ENCODE measurements at regions not wholly inside any gene's neighbourhood (a gene's known extent, or its start where the extent isn't known, plus 50 kb on each side); places are given as distances from the start of the nearest gene placed in this dataset.
A peak's percentile ranks its signal among the peaks of the same experiment; 100 is the strongest.

DNA sequence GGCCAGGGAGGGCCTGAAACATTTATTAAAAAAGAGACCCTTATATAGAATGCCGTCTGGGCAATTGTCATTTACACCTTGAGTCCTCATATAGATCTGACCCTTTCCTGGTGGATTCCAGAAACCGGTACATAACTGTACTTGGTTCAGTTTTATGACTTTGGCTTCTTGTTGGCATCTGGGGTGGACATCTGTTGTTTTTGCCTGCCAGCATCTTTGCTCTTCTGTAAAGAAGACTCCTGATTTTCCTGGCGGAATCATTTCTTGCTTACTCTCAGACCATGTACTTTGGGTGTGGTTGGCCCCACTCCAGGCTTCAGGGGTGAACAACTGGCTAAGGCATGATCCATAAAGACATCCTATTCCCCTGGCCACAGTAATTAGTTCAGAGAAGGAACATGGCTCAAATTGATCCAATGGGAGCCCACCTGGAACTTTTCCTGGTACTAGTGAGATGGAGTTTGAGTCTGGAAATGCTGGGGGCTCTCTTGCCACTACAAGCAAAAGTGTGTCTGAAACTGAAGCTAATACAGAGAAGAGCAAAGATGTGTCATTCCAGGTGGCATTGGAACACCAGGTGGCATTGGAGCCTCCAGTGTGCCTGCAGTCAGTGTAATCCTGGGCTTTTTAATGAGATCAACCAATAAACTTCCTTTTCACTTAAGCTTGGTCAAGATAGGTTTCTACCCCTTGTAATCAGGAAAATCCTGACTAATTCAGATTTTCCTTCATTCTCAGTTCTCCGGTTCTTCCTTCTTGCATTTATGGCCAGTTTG lies 332.5 kb upstream of the CAMK1G start:
- H3K27me3 ChIP-seq (replicated peaks), result no peaks in the 10 kb centered on the region
- no peaks in the 10 kb centered on the region for H3K4me1 ChIP-seq (replicated peaks)
- no peak overlapping the region for H3K4me3 ChIP-seq
- no peak for DNase-seq (ENCODE audit: low read depth in 1 of 2, low spot score in 2 of 2)
- no peak overlapping the region for H3K27ac ChIP-seq
- no peaks in the 10 kb centered on the region for H3K9me3 ChIP-seq (replicated peaks)
- no peaks in the 10 kb centered on the region for H3K36me3 ChIP-seq

DNA sequence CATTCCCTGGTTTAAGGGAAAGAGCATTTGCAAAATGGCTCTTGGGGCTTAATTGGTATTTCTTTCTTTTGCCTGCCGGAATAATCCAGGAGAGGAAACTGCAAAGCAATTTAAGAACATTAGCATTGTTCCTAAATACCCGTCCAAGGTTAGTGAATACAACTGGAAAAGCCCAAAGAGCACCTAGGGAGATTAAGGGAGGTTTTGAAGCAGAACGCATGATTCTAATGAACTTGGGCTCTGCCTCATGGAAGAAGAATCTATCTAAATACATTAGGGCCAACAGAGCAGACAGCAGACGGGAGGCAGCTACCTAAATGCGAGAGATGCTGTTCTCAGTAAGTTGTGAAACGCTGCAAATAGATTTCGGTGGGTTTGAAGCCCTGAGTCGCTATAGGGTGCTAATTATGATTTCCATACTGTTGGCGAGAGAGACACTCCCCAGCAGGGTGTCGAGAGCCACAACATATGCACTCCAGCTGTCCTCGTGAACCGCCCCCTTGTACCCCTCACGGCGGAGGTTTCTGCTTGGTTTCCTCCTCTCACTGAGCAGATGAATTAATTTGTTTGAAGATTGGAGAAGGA lies 326.7 kb upstream of the CAMK1G start:
- DNase-seq (ENCODE audit: low read depth in 1 of 2, low spot score in 2 of 2), result no peak
- no peaks in the 10 kb centered on the region for H3K4me1 ChIP-seq (replicated peaks)
- H3K27me3 ChIP-seq (replicated peaks), result no peaks in the 10 kb centered on the region

DNA sequence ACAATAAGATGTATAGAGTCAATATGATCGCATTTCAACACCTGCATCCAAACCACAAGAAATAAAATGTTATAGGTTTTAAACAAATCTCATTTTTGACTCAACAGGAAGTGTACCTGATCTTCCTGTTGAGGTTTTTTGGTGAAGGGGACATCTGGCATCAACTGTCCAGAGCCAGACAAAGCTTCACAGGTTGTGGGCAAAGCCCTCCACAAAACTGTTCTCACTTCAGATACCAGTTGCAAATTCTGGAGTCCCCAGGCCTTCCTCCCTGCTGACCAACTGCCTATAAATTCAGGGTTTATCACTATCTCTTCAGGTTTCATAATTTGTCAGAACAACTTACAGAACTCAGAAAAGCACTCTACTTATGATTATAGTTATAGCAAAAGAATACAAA lies 326.1 kb upstream of the CAMK1G start:
- no peaks in the 10 kb centered on the region for H3K27me3 ChIP-seq (replicated peaks)
- no peak overlapping the region for H3K4me3 ChIP-seq
- no peaks in the 10 kb centered on the region for H3K36me3 ChIP-seq
- H3K27ac ChIP-seq, result no peak overlapping the region
- no peaks in the 10 kb centered on the region for H3K4me1 ChIP-seq (replicated peaks)
- DNase-seq (ENCODE audit: low read depth in 1 of 2, low spot score in 2 of 2), result no peak
- H3K9me3 ChIP-seq (replicated peaks), result no peaks in the 10 kb centered on the region

More for the DNA sequence above, 326.7 kb upstream of the CAMK1G start:
- Histone ChIP-seq H3K4me3 (no peak overlapping the region), H3K9me3 (replicated peaks) (no peaks in the 10 kb centered on the region), H3K27ac (no peak overlapping the region), H3K36me3 (no peaks in the 10 kb centered on the region)

DNA sequence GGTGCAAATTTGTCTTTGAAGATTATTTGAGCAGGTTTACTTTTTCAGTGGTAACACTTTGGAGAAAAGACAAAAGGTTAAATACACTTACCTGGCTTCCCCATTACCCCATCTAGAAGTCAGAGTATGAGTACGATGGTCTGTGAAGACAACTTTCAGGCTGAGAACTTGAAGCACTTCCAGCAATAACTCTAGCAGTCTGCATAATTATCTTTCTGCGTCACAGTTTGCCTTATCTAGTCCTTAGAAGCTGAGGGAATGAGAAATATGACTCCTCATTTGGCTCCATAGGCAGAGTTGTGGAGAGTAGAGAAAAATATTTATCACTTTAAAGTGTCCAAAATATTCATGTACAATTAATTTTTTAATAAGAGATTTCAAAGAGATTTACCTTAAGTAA lies 323.4 kb upstream of the CAMK1G start:
- H3K9me3 ChIP-seq (replicated peaks), result no peaks in the 10 kb centered on the region
- H3K27ac ChIP-seq, result no peak overlapping the region
- DNase-seq (ENCODE audit: low read depth in 1 of 2, low spot score in 2 of 2), result no peak
- no peak overlapping the region for H3K4me3 ChIP-seq
- H3K27me3 ChIP-seq (replicated peaks), result no peaks in the 10 kb centered on the region
- no peaks in the 10 kb centered on the region for H3K36me3 ChIP-seq
- no peaks in the 10 kb centered on the region for H3K4me1 ChIP-seq (replicated peaks)

DNA sequence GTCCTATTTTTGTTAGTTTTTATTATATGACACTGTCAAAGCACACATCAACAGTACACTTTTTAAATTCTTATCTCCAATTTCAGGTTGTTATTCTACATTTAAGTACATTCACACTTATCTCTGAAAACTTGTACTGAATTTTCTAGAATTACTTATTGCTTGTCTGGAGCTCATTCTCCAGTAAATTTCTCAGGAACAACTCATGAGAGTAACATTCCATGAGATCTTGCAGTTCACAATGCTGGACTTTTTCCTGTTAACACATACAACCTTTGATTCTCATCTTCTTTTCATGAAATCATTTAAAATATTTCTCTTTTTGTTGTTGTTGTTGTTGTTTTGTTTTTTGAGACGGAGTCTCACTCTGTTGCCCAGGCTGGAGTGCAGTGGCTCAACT lies 320.9 kb upstream of the CAMK1G start:
- H3K27me3 ChIP-seq (replicated peaks), result no peaks in the 10 kb centered on the region
- no peaks in the 10 kb centered on the region for H3K36me3 ChIP-seq
- no peaks in the 10 kb centered on the region; the same call in 1 of the 2 replicates for H3K9me3 ChIP-seq (replicated peaks)
- no peak overlapping the region for H3K27ac ChIP-seq
- DNase-seq (ENCODE audit: low read depth in 1 of 2, low spot score in 2 of 2), result no peak
- H3K4me3 ChIP-seq, result no peak overlapping the region
- peaks cover 9% of the 10 kb centered on the region; the same call in 1 of the 2 replicates for H3K4me1 ChIP-seq (replicated peaks)

DNA sequence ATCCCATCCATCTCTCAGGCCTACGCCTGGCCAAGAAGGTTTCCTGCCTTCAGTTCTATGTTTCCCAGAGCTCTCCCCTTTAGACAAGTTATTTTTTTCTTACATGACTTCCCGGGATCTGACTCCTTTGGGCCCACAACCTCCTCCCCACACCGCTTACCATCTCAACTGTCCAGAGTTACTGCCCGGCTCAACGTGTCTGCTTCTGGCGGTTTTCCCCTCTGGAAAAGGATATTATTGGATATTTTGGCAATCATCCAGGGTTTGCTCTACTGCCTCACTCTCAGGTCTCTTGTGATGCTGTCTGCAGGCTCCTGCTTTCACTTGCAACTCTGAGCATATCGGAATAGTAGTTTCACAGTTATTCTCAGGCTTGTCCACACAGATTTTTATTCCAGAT lies 318.2 kb upstream of the CAMK1G start:
- Histone ChIP-seq H3K4me3 (no peak overlapping the region), H3K27me3 (replicated peaks) (no peaks in the 10 kb centered on the region), H3K27ac (no peak overlapping the region), H3K9me3 (replicated peaks) (no peaks in the 10 kb centered on the region; the same call in 1 of the 2 replicates), H3K36me3 (no peaks in the 10 kb centered on the region), H3K4me1 (replicated peaks) (peaks cover 9% of the 10 kb centered on the region; the same call in 1 of the 2 replicates)
- DNase-seq (ENCODE audit: low read depth in 1 of 2, low spot score in 2 of 2), result no peak

DNA sequence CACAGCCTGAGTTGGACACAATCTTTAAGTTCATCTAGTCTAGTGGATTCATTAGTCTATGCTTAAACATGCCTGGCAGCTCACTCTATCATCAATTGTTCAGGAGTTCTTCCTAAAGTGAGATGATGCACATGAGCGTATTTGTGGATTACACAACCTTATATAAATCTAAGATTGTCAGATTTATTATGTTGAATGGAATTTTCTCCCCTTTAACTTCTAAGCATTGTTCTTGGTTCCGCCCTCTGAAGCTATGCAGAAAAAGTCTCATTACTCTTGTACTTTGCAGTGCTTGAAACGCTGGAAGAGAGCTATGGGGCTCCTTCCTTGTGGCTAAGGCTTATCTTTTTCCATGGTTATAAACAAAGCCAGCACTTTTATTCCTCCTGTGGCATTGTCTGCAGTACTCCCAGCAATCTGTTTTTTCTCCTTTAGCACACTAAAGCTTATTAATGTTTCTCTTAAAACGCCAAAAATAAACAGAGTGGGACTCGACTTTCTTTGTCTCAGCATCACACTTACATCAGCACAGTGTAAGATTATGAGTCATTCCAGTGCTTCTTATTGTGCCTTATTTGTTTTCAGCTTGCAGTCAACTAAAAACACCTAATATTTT lies 316.8 kb upstream of the CAMK1G start:
- H3K9me3 ChIP-seq (replicated peaks), result no peaks in the 10 kb centered on the region; the same call in 1 of the 2 replicates
- H3K36me3 ChIP-seq, result no peaks in the 10 kb centered on the region
- peaks cover 9% of the 10 kb centered on the region; the same call in 1 of the 2 replicates for H3K4me1 ChIP-seq (replicated peaks)
- DNase-seq (ENCODE audit: low read depth in 1 of 2, low spot score in 2 of 2), result peak in 1 of 2 experiments; percentile 21
- H3K27ac ChIP-seq, result no peak overlapping the region
- no peaks in the 10 kb centered on the region for H3K27me3 ChIP-seq (replicated peaks)
- H3K4me3 ChIP-seq, result no peak overlapping the region

DNA sequence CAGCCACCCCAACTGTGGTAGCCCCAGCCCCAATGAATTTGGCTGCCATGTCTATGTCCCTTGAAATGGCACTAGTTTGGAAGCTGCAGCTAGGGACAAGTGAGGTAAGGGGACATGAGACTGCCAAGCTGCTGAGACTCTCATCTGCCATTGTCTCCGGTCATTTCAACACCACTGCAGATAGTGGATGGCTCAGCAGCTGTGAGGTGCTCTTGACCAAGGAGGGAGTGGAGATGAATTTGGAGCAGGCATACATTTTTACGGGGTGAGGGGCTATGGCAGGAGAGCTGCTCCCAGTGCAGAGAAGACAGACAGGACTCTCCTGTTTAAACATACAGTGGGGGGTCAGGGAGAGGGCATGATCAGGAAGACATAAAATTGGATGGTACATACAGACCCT lies 315.5 kb upstream of the CAMK1G start:
- no peak for DNase-seq (ENCODE audit: low read depth in 1 of 2, low spot score in 2 of 2)
- H3K27me3 ChIP-seq (replicated peaks), result no peaks in the 10 kb centered on the region
- H3K27ac ChIP-seq, result no peak overlapping the region
- no peaks in the 10 kb centered on the region for H3K36me3 ChIP-seq
- peaks cover 9% of the 10 kb centered on the region; the same call in 1 of the 2 replicates for H3K4me1 ChIP-seq (replicated peaks)
- H3K4me3 ChIP-seq, result no peak overlapping the region
- H3K9me3 ChIP-seq (replicated peaks), result no peaks in the 10 kb centered on the region; the same call in 1 of the 2 replicates

DNA sequence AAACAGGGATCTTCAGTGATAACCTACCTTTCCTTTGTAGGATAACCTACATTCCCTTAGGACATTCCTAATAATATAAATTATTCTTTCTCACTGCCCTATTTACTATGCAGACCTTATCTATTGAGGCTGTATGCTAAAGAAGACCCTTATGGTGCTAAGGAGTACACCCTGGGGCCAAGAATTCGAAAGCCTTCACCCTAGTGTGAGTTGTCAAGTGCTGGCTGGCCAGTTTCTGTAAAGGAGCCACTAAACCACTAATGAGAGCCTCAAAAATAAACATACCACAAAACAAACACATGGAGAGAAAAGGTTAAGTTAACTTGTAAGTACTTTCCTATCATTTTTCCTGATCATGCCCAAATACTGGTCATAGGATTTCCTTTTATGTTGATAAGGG lies 315.0 kb upstream of the CAMK1G start:
- no peak overlapping the region for H3K27ac ChIP-seq
- no peaks in the 10 kb centered on the region for H3K27me3 ChIP-seq (replicated peaks)
- H3K4me3 ChIP-seq, result no peak overlapping the region
- H3K4me1 ChIP-seq (replicated peaks), result peaks cover 9% of the 10 kb centered on the region; the same call in 1 of the 2 replicates
- DNase-seq (ENCODE audit: low read depth in 1 of 2, low spot score in 2 of 2), result no peak
- no peaks in the 10 kb centered on the region for H3K36me3 ChIP-seq
- no peaks in the 10 kb centered on the region; the same call in 1 of the 2 replicates for H3K9me3 ChIP-seq (replicated peaks)

DNA sequence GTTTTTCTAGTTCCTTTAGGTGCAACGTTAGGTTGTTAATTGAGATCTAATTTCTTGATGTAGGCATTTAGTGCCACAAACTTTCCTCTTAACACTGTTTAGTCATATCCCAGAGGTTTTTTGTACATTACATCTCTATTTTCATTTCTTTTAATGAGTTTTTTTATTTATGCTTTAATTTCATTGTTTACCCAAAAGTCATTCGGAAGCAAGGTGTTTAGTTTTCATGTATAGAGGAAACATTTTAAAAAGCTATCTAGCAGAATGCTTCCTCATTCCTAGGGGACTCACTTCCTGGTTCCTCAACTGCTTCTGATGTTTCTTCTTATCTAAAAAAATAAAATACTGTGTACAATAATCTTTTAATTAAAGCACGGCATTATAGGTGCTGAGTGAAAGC lies 307.2 kb upstream of the CAMK1G start:
- Histone ChIP-seq H3K4me3 (no peak overlapping the region), H3K27ac (no peak overlapping the region), H3K27me3 (replicated peaks) (no peaks in the 10 kb centered on the region), H3K4me1 (replicated peaks) (no peaks in the 10 kb centered on the region), H3K36me3 (no peaks in the 10 kb centered on the region), H3K9me3 (replicated peaks) (no peaks in the 10 kb centered on the region)
- no peak for DNase-seq (ENCODE audit: low read depth in 1 of 2, low spot score in 2 of 2)

DNA sequence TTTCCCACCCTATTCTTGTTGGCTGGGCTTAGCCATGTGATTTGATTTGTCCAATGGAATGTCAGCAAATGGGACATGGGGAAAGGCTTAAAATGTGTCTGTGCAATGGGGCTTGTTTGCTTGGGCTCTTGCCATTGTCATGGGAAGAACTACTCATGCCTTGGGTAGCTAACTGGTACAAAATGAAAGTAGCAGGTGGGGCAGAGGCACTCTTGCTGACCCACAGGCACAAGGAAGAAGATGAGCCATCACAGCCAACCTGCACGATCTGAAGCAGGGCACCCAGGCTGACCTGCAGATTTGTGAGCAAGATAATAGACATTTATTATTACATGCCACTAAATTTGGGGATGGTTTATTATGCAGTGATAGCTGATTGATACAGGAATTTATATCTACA lies 305.9 kb upstream of the CAMK1G start:
- Histone ChIP-seq H3K27ac (no peak overlapping the region), H3K4me1 (replicated peaks) (no peaks in the 10 kb centered on the region), H3K9me3 (replicated peaks) (no peaks in the 10 kb centered on the region), H3K4me3 (no peak overlapping the region), H3K27me3 (replicated peaks) (no peaks in the 10 kb centered on the region), H3K36me3 (no peaks in the 10 kb centered on the region)
- no peak for DNase-seq (ENCODE audit: low read depth in 1 of 2, low spot score in 2 of 2)

DNA sequence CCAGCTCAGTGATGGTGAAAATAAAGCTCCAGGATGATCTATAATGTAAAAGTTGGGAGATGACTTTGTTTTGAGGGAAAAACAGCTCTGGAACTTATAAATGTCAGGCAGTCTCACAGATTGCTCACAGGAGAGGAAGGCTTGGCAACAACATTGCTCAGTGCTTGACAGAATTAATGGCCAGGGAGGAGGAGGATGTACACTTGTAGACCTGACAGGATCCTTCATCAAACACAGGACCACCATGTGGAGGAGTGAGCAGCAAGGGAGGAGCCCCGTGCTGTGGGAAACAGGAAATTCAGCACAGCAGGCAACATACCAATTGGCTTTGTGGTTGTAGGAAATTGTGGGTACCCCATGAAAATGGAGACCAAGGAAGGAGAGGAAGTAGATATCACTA lies 291.8 kb upstream of the CAMK1G start:
- no peaks in the 10 kb centered on the region for H3K4me1 ChIP-seq (replicated peaks)
- no peak overlapping the region for H3K27ac ChIP-seq
- no peaks in the 10 kb centered on the region for H3K9me3 ChIP-seq (replicated peaks)
- no peak overlapping the region for H3K4me3 ChIP-seq
- H3K27me3 ChIP-seq (replicated peaks), result no peaks in the 10 kb centered on the region
- no peak for DNase-seq (ENCODE audit: low read depth in 1 of 2, low spot score in 2 of 2)
- no peaks in the 10 kb centered on the region for H3K36me3 ChIP-seq

DNA sequence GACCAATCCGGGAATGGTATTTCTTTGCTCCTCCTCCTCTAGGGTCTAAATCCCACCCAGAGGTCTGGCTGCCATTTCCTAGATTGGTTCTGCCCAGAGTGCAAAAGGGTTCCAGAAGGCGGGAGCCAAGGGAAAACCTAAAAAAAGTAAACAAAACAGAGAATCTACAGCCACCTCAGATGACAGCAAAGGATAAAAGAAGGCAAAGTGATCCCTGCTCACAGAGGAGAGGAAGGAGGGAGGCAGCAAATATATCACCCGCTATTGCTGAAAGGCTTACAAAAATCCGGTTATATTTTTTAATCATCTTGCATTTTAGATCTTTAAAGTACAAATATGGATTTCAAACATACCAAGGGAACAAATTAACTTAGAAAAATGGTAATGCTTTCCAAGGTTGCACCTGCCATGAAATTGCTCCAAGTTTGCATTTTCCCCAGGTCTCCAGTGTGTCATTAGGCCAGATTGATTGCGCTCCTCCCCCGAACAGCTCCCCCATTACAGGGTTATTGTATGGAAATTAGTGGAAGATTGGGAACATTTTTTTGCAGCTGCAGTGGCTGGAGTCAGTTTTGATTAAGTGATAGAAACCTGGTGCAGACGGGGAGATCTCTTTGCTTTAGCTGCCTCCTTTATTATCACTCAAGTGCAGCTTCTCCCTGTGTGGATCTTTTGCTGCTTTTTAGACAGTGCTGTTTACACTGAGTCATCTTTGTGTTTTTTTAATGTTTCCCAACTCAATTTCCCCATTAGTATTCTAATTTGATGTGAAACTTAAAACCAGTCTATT lies 280.5 kb upstream of the CAMK1G start:
- Histone ChIP-seq H3K27ac (no peak overlapping the region), H3K27me3 (replicated peaks) (no peaks in the 10 kb centered on the region), H3K36me3 (no peaks in the 10 kb centered on the region), H3K4me1 (replicated peaks) (no peaks in the 10 kb centered on the region), H3K4me3 (no peak overlapping the region), H3K9me3 (replicated peaks) (no peaks in the 10 kb centered on the region)
- no peak for DNase-seq (ENCODE audit: low read depth in 1 of 2, low spot score in 2 of 2)

Data from SJSA1 (cell line).